ENCODE measurements at regions not wholly inside any gene's neighbourhood (a gene's known extent, or its start where the extent isn't known, plus 50 kb on each side); places are given as distances from the start of the nearest gene placed in this dataset.

DNA sequence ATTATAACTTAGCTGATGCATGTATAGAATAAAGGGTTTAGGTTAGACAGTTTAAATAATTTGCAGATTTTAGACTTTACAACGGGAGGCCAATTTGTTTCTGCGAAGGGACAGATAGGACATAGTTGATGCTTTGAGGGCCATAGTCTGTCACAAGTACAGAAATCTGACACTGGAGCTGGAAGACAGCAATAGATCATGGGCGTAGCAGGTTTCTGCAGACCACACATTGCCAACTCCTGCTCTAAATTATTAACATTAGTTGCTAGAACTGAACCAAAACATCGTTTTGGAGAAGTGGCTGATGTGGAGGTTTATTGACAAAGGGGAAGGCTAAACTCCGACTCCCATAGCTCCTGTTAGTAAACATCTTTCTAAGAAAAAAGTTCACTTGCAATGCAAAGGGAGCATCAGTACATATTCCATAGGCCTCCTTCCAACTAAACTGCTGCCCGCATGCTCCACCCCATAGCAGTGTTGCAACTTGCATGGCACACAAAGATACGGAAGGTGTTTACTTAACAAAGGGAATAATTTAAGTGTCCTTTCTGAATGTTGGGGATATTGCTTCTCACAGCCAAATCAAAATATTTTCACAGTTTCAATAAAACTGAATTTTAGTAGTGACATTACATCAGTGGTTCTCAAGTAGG lies 862.0 kb upstream of the CXADR start:
- Histone ChIP-seq H3K27me3 (ENCODE audit: control insufficient read depth in 1 of 2, insufficient read depth in 2 of 2, low read length in 2 of 2) (no peaks in the 10 kb centered on the region), H3K9ac (ENCODE audit: low read length in 2 of 2) (no peak overlapping the region), H3K4me1 (ENCODE audit: control insufficient read depth, insufficient read depth, low read length) (no peaks in the 10 kb centered on the region), H3K36me3 (ENCODE audit: control insufficient read depth in 2 of 2, insufficient read depth in 2 of 2, low read length in 2 of 2) (no peaks in the 10 kb centered on the region), H3K9me3 (ENCODE audit: control insufficient read depth in 2 of 2, low read length in 2 of 2) (no peaks in the 10 kb centered on the region), H3K4me3 (ENCODE audit: low read length in 2 of 2) (no peak overlapping the region), H3K27ac (ENCODE audit: low read length) (no peak overlapping the region)

DNA sequence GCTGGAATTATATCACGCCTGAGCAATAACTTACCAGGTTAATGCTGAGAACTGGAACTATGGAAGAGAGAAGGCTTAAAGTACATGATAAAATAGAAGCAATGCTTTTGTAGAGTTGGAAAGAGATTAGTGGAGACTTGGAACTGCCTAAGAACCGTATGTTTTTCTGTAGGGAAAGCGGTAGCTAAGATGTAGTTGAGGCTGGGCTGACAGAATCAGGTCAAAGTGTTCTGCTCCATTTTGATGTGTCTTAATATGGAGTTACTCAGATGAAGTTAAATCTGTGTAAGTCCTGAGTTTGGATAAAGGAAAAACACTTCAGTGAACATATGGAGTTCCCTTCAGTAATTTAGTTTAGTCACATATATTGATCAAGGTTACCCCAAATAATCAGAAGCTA lies 860.9 kb upstream of the CXADR start:
- Histone ChIP-seq H3K27ac (ENCODE audit: low read length) (no peak overlapping the region), H3K36me3 (ENCODE audit: control insufficient read depth in 2 of 2, insufficient read depth in 2 of 2, low read length in 2 of 2) (no peaks in the 10 kb centered on the region), H3K4me1 (ENCODE audit: control insufficient read depth, insufficient read depth, low read length) (no peaks in the 10 kb centered on the region), H3K9ac (ENCODE audit: low read length in 2 of 2) (no peak overlapping the region), H3K9me3 (ENCODE audit: control insufficient read depth in 2 of 2, low read length in 2 of 2) (no peaks in the 10 kb centered on the region), H3K27me3 (ENCODE audit: control insufficient read depth in 1 of 2, insufficient read depth in 2 of 2, low read length in 2 of 2) (no peaks in the 10 kb centered on the region), H3K4me3 (ENCODE audit: low read length in 2 of 2) (no peak overlapping the region)

DNA sequence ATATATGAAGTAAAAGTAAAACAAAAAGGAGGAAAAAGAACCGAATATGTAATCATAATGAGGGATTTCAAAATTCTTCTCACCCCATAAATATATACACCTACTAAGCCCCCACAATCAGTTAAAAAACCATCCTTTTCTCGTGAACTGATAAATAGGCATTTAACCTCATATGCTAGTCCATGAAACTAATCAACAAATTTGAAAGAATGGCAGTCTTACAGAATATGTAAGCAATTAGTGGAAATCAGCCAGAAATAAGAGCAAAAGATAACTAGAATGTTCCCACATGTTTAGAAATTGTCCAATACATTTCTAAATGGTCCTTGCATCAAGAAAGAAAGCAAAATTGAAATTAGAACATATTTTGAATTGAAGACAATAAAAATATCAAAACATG lies 849.4 kb upstream of the CXADR start:
- Histone ChIP-seq H3K27ac (ENCODE audit: low read length) (no peak overlapping the region), H3K27me3 (ENCODE audit: control insufficient read depth in 1 of 2, insufficient read depth in 2 of 2, low read length in 2 of 2) (no peaks in the 10 kb centered on the region), H3K4me1 (ENCODE audit: control insufficient read depth, insufficient read depth, low read length) (no peaks in the 10 kb centered on the region)

DNA sequence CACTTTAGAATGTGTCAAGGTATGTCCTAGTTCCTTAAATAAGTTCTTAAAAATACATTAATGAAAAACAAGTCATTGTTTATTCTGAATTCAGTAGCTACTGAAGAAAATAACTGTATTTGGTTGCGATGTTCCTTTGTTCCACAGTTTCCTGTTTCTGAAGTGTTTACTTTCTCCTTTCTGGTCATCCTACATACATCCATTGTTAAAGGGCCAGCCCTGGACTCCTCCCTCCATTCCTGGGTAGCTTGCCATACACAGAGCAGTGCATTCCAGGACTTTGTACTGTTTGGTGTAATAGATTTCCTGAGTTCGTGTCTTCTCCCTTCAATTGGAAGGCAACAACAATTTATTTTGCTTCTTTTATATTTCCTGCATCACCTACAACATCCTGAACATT lies 845.4 kb upstream of the CXADR start:
- Histone ChIP-seq H3K4me3 (ENCODE audit: low read length in 2 of 2) (no peak overlapping the region), H3K9ac (ENCODE audit: low read length in 2 of 2) (no peak overlapping the region), H3K9me3 (ENCODE audit: control insufficient read depth in 2 of 2, low read length in 2 of 2) (no peaks in the 10 kb centered on the region), H3K4me1 (ENCODE audit: control insufficient read depth, insufficient read depth, low read length) (no peaks in the 10 kb centered on the region), H3K36me3 (ENCODE audit: control insufficient read depth in 2 of 2, insufficient read depth in 2 of 2, low read length in 2 of 2) (no peaks in the 10 kb centered on the region), H3K27me3 (ENCODE audit: control insufficient read depth in 1 of 2, insufficient read depth in 2 of 2, low read length in 2 of 2) (no peaks in the 10 kb centered on the region), H3K27ac (ENCODE audit: low read length) (no peak overlapping the region)

More for the DNA sequence above, 849.4 kb upstream of the CXADR start:
- Histone ChIP-seq H3K36me3 (ENCODE audit: control insufficient read depth in 2 of 2, insufficient read depth in 2 of 2, low read length in 2 of 2) (no peaks in the 10 kb centered on the region), H3K9me3 (ENCODE audit: control insufficient read depth in 2 of 2, low read length in 2 of 2) (no peaks in the 10 kb centered on the region), H3K9ac (ENCODE audit: low read length in 2 of 2) (no peak overlapping the region), H3K4me3 (ENCODE audit: low read length in 2 of 2) (no peak overlapping the region)

DNA sequence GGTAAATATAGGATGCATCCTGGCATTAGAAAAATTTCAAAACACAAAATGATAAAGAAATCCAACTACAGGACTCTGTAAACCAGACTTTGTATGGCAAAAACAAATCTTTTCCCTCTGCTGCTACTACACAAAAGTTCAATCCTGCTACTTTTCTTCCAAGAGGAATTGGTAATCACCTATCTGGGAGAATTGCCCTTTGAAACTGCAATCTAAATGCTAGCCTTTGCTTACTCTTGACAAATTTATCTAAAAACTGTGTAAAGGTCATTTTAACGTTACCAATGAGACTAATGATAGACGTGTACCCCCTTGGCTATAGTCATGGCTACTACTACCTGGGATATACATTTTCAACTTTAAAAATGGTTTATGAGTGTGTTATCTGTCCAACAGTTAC lies 837.9 kb upstream of the CXADR start:
- no peak overlapping the region for H3K4me3 ChIP-seq (ENCODE audit: low read length in 2 of 2)
- no peaks in the 10 kb centered on the region for H3K36me3 ChIP-seq (ENCODE audit: control insufficient read depth in 2 of 2, insufficient read depth in 2 of 2, low read length in 2 of 2)
- H3K4me1 ChIP-seq (ENCODE audit: control insufficient read depth, insufficient read depth, low read length), result no peaks in the 10 kb centered on the region
- no peak overlapping the region for H3K9ac ChIP-seq (ENCODE audit: low read length in 2 of 2)
- H3K27ac ChIP-seq (ENCODE audit: low read length), result no peak overlapping the region
- no peaks in the 10 kb centered on the region for H3K27me3 ChIP-seq (ENCODE audit: control insufficient read depth in 1 of 2, insufficient read depth in 2 of 2, low read length in 2 of 2)
- no peaks in the 10 kb centered on the region for H3K9me3 ChIP-seq (ENCODE audit: control insufficient read depth in 2 of 2, low read length in 2 of 2)

DNA sequence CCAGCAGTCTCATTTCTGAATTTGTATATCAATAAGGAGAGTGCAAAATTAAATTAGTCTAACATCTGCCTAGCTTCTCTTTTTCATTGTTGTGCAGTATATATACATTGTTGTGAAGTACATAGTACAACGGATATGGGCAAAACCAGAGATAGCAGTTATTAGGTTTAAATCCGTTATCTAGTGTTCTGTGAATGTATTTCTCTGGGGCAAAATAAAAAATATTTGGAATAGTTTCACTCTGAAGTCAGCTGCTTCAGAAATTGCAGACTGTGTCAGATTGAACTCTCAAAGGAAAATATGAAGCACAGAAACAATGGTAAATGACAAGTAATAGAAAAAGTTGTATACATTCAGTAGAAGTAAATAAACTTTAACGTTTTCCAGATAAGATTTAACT lies 836.5 kb upstream of the CXADR start:
- no peaks in the 10 kb centered on the region for H3K9me3 ChIP-seq (ENCODE audit: control insufficient read depth in 2 of 2, low read length in 2 of 2)
- H3K27me3 ChIP-seq (ENCODE audit: control insufficient read depth in 1 of 2, insufficient read depth in 2 of 2, low read length in 2 of 2), result no peaks in the 10 kb centered on the region
- no peak overlapping the region for H3K27ac ChIP-seq (ENCODE audit: low read length)
- no peaks in the 10 kb centered on the region for H3K36me3 ChIP-seq (ENCODE audit: control insufficient read depth in 2 of 2, insufficient read depth in 2 of 2, low read length in 2 of 2)
- H3K4me3 ChIP-seq (ENCODE audit: low read length in 2 of 2), result no peak overlapping the region
- no peak overlapping the region for H3K9ac ChIP-seq (ENCODE audit: low read length in 2 of 2)
- H3K4me1 ChIP-seq (ENCODE audit: control insufficient read depth, insufficient read depth, low read length), result no peaks in the 10 kb centered on the region

DNA sequence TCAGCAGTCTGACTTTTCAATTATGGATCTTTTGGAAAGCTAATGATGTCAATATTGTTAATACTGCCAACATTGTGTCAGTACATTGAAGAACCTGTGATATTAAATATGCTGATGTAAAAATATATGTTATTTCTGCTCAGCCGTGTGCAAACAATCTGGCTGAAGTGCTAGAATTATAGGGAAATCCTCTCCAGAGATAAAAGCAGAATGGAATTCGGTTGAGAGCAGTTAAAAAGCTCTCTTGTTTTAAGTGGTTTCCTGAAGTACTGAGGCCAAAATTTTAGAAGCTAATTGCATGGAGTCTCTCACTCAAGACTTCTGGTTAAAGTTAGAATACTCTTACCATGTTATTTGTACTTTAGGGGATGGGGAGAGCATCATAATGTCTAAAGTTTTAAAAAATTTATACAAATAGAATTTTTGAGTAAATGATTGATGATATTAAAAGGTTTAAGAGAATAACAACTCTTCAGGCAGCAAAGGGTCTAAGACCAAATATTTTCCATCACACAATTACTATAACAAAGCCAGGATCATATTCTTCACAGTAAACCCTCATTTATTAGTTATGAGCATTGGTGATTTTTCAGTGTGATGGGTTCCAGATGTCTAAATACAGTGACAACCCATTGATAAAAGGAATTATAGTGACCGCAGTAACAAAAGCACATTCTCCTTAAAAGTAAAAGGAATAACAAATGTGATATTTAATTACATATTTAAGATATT lies 834.2 kb upstream of the CXADR start:
- no peaks in the 10 kb centered on the region for H3K36me3 ChIP-seq (ENCODE audit: control insufficient read depth in 2 of 2, insufficient read depth in 2 of 2, low read length in 2 of 2)
- no peak overlapping the region for H3K4me3 ChIP-seq (ENCODE audit: low read length in 2 of 2)
- no peak overlapping the region for H3K9ac ChIP-seq (ENCODE audit: low read length in 2 of 2)
- no peaks in the 10 kb centered on the region for H3K9me3 ChIP-seq (ENCODE audit: control insufficient read depth in 2 of 2, low read length in 2 of 2)
- H3K4me1 ChIP-seq (ENCODE audit: control insufficient read depth, insufficient read depth, low read length), result no peaks in the 10 kb centered on the region
- H3K27ac ChIP-seq (ENCODE audit: low read length), result no peak overlapping the region
- no peaks in the 10 kb centered on the region for H3K27me3 ChIP-seq (ENCODE audit: control insufficient read depth in 1 of 2, insufficient read depth in 2 of 2, low read length in 2 of 2)

DNA sequence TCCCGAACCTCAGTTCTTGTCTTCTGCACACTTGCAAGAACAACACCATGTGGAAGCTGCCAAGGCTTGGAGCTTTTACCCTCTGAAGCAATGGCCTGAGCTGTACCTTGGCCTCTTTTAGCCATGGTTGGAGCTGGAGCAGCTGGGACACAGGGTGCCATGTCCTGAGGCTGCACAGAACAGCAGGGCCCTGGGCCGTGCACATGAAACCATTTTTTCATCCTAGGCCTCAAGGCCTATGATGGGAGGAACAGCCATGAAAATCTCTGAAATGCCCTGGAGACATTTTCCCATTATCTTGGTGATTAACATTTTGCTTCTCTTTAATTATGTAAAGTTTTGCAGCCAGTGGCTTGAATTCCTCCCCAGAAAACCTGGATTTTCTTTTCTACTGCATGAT lies 817.8 kb upstream of the CXADR start:
- no peak overlapping the region for H3K4me3 ChIP-seq (ENCODE audit: low read length in 2 of 2)
- no peak overlapping the region for H3K9ac ChIP-seq (ENCODE audit: low read length in 2 of 2)
- no peaks in the 10 kb centered on the region for H3K36me3 ChIP-seq (ENCODE audit: control insufficient read depth in 2 of 2, insufficient read depth in 2 of 2, low read length in 2 of 2)
- no peak overlapping the region for H3K27ac ChIP-seq (ENCODE audit: low read length)
- no peaks in the 10 kb centered on the region for H3K27me3 ChIP-seq (ENCODE audit: control insufficient read depth in 1 of 2, insufficient read depth in 2 of 2, low read length in 2 of 2)
- peaks cover 0 to 3% of the 10 kb centered on the region in 2 donors for H3K9me3 ChIP-seq (ENCODE audit: control insufficient read depth in 2 of 2, low read length in 2 of 2)
- no peaks in the 10 kb centered on the region for H3K4me1 ChIP-seq (ENCODE audit: control insufficient read depth, insufficient read depth, low read length)

DNA sequence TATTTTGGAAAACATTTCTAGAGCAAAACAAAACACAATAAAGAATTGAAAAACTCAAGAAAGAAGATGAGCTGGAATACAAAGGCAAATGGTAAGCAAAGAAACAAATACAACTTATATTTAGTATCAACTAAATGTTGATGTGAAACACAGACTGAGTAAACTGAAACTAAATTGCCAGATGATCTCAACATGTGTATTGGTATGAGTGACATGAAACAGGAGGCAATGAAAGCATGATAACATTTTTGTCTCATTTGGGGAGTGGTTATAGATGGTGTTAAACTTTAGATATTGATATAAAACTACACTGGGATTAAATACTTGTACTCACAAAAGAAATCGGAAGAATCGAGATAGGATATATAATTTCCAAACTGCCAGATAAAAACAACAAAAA lies 805.6 kb upstream of the CXADR start:
- H3K27ac ChIP-seq (ENCODE audit: low read length), result no peak overlapping the region
- H3K4me3 ChIP-seq (ENCODE audit: low read length in 2 of 2), result no peak overlapping the region
- H3K27me3 ChIP-seq (ENCODE audit: control insufficient read depth in 1 of 2, insufficient read depth in 2 of 2, low read length in 2 of 2), result no peaks in the 10 kb centered on the region
- H3K9me3 ChIP-seq (ENCODE audit: control insufficient read depth in 2 of 2, low read length in 2 of 2), result no peaks in the 10 kb centered on the region
- no peak overlapping the region for H3K9ac ChIP-seq (ENCODE audit: low read length in 2 of 2)
- H3K4me1 ChIP-seq (ENCODE audit: control insufficient read depth, insufficient read depth, low read length), result no peaks in the 10 kb centered on the region
- no peaks in the 10 kb centered on the region for H3K36me3 ChIP-seq (ENCODE audit: control insufficient read depth in 2 of 2, insufficient read depth in 2 of 2, low read length in 2 of 2)

DNA sequence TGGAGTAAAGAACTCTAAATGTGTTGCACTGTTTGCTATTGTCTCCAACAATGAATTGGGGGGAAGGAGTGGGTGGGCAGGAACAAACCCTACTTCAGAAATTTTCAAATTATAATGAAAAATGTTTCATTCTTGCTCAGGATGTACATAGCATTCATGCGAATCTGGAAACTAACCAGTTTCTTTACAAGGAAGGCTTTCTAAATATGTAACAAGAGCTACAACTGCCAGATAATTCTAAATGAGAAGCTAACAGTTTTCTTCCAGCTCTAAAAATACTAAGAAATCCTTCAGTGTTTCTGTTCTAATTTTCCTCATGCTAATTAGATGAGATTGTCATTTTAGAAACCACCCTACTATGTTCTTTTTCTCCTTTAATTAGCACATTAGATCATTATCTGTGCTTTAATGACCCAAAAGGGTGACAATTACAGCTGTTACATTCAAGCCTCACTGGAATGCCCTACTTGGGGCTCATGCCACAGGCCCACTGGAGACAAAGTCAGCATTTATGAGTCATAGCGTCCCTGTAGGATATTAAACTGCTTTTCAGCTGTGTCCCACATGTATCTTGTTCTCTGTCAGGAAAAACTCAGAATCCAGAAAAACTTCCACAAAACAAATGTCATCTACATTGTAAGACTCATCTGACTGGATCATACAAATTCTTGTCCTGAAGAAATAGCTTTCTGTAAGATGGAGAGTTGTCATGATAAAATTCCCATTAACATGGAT lies 804.6 kb upstream of the CXADR start:
- Histone ChIP-seq H3K36me3 (ENCODE audit: control insufficient read depth in 2 of 2, insufficient read depth in 2 of 2, low read length in 2 of 2) (no peaks in the 10 kb centered on the region), H3K9ac (ENCODE audit: low read length in 2 of 2) (no peak overlapping the region), H3K4me1 (ENCODE audit: control insufficient read depth, insufficient read depth, low read length) (no peaks in the 10 kb centered on the region), H3K27me3 (ENCODE audit: control insufficient read depth in 1 of 2, insufficient read depth in 2 of 2, low read length in 2 of 2) (no peaks in the 10 kb centered on the region), H3K27ac (ENCODE audit: low read length) (no peak overlapping the region), H3K9me3 (ENCODE audit: control insufficient read depth in 2 of 2, low read length in 2 of 2) (no peaks in the 10 kb centered on the region), H3K4me3 (ENCODE audit: low read length in 2 of 2) (no peak overlapping the region)
